HUES6 (cell line): ENCODE measurements at regions not wholly inside any gene's neighbourhood (a gene's known extent, or its start where the extent isn't known, plus 50 kb on each side); places are given as distances from the start of the nearest gene placed in this dataset.
"Not testable (repeated sequence)": the region's sequence is repeated elsewhere in the genome, so short reads cannot be mapped to it uniquely, and the experiment has no call there.

Source experiments
- H3K27ac ChIP-seq: 2 replicates; pipeline ENCODE4 v1.7.0; 2013; ENCODE audit warnings: low read depth, mild to moderate bottlenecking, low read length, inconsistent platforms
- H3K27me3 ChIP-seq: 2 replicates; pipeline ENCODE4 v1.6.1; 2013; ENCODE audit warnings: low read length; ENCODE audit not compliant: control insufficient read depth, insufficient read depth
- H3K36me3 ChIP-seq: 2 replicates; pipeline ENCODE4 v1.6.1; 2013; ENCODE audit warnings: low read length; ENCODE audit not compliant: control insufficient read depth, insufficient read depth
- H3K4me1 ChIP-seq: 2 replicates; pipeline ENCODE4 v1.6.1; 2013; ENCODE audit warnings: low read length; ENCODE audit not compliant: control insufficient read depth, insufficient read depth
- H3K4me3 ChIP-seq: 2 replicates; pipeline ENCODE4 v1.5.1; 2013; ENCODE audit warnings: low read depth, low read length
- H3K9ac ChIP-seq: one replicate; pipeline ENCODE4 v1.6.1; 2013; ENCODE audit warnings: mild to moderate bottlenecking, low read length
- H3K9me3 ChIP-seq: 2 replicates; pipeline ENCODE4 v1.6.1; 2013; ENCODE audit warnings: low read depth, low read length; ENCODE audit not compliant: control insufficient read depth, insufficient read depth

DNA sequence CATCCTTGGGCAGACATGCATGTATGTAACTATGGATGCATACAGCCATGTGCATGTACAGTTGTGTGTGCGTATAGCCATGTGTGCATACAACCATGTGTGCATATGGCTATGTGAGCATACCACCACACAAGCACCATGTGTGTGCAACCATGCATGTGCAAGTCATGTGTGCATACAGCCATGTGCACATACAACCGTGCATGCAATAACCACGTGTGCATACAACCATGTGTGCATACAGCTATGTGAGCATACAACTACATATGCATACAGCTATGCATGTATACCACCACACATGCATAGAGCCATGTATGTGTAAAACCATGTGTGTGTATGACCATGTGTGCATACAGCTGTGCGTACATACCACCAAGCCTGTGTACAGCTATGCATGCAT, 185.7 kb downstream of the BANP start:
- not testable (repeated sequence) for H3K9ac ChIP-seq, H3K27ac ChIP-seq, H3K4me1 ChIP-seq, H3K36me3 ChIP-seq, H3K4me3 ChIP-seq, H3K27me3 ChIP-seq
- peaks cover 25% of the 10 kb centered on the region for H3K9me3 ChIP-seq

DNA sequence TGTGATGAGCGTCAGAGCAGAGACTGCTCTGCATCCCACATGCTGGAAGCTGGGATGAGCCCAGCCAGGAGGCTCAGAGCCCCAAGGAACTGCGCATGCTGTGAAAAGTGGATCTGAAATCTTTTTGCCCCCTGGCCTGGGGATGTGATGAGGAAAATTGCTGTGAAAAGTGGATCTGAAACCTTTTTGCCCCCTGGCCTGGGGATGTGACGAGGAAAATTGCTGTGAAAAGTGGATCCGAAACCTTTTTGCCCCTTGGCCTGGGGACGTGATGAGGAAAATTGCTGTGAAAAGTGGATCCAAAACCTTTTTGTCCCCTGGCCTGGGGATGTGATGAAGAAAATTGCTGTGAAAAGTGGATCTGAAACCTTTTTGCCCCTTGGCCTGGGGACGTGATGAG, 187.9 kb downstream of the BANP start:
- H3K9me3 ChIP-seq = peaks cover 25% of the 10 kb centered on the region
- H3K9ac ChIP-seq, H3K27me3 ChIP-seq, H3K4me1 ChIP-seq, H3K36me3 ChIP-seq, H3K4me3 ChIP-seq, H3K27ac ChIP-seq: not testable (repeated sequence)

DNA sequence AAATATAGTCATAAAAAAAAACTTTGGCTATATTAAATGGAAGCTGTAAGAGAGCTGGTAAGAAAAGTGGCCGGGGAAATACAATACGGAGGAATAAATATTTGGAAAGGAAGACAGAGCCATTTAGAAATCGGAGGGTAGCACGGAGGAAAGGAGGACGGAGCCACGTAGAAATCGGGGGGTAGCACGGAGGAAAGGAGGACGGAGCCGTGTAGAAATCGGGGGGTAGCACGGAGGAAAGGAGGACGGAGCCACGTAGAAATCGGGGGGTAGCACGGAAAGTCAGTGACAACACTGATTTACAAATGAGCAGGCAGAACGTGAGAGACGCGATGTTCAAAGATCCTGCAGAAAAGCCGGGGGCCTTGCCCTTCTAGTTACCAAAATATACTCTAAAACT, 189.0 kb downstream of the BANP start:
- H3K9me3 ChIP-seq = peaks cover 25% of the 10 kb centered on the region
- H3K27me3 ChIP-seq, H3K9ac ChIP-seq: not testable (repeated sequence)

DNA sequence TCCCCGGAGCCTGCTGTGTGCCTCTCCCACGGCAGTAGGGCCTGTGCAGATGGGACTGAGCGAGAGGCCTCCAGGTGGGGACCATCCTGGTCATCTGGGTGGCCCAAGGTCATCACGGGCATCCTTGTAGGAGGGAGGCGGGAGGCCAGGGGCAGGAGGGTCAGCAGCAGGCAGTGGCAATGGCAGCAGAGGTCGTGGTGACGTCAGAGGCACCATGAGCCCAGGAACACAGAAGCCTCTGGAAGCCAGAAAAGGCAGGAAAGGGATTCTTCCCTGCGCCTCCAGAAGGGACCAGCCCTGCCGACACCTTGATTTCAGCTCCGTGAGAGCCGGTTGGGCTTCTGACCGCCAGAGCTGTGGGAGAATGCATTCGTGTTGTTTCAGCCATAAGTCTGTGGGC, 190.3 kb downstream of the BANP start:
- Histone ChIP-seq H3K9me3 (peaks cover 25% of the 10 kb centered on the region), H3K4me1 (no peaks in the 10 kb centered on the region), H3K27me3 (no peaks in the 10 kb centered on the region), H3K27ac (no peak overlapping the region), H3K4me3 (no peak overlapping the region), H3K9ac (no peak overlapping the region), H3K36me3 (no peaks in the 10 kb centered on the region)

More for the DNA sequence above, 189.0 kb downstream of the BANP start:
- H3K36me3 ChIP-seq, H3K27ac ChIP-seq, H3K4me1 ChIP-seq, H3K4me3 ChIP-seq: not testable (repeated sequence)

DNA sequence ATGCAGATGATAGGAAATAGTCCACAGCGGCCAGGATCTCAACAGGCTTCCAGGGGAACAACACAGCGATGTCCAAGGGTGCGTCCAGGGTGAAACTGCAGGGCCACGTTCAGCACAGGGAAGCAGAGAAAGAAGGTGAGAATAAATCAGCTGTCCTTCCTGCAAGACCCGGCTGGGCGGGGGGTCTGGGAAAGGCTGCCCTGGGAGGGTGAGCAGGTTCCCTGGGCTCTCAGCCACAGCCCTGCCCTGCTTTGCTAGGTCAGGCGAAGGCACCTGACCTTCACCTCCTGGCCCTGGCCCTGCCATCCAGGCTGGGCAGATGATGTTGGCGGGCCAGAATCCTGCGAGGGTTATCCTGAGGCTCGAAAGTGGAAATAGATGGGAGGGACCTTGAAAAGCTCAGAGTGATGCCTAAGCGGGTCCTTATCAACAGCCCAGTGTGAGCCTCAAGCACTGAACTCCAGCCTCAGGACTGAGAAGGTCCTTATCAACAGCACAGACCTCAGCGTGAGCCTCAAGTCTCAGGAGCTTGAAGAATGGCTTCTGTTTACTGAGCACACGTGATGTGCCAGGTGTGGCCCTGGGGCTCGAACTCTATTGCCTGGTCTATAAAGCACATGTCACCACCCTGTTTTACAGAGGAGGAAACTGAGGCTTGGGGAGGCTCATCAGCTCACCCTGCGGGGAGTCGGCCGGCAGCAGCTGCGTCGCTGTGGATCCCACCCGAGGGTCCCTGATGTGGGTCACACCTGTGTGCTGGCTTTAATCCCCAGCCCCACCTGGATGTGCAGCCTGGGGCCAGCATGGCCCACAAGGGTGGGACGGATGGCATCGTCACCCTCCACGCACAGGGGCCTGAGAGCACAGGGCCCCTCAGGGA, 191.1 kb downstream of the BANP start:
- H3K27me3 ChIP-seq, H3K4me1 ChIP-seq, H3K36me3 ChIP-seq, H3K4me3 ChIP-seq, H3K27ac ChIP-seq, H3K9ac ChIP-seq: not testable (repeated sequence)
- peaks cover 19% of the 10 kb centered on the region for H3K9me3 ChIP-seq

DNA sequence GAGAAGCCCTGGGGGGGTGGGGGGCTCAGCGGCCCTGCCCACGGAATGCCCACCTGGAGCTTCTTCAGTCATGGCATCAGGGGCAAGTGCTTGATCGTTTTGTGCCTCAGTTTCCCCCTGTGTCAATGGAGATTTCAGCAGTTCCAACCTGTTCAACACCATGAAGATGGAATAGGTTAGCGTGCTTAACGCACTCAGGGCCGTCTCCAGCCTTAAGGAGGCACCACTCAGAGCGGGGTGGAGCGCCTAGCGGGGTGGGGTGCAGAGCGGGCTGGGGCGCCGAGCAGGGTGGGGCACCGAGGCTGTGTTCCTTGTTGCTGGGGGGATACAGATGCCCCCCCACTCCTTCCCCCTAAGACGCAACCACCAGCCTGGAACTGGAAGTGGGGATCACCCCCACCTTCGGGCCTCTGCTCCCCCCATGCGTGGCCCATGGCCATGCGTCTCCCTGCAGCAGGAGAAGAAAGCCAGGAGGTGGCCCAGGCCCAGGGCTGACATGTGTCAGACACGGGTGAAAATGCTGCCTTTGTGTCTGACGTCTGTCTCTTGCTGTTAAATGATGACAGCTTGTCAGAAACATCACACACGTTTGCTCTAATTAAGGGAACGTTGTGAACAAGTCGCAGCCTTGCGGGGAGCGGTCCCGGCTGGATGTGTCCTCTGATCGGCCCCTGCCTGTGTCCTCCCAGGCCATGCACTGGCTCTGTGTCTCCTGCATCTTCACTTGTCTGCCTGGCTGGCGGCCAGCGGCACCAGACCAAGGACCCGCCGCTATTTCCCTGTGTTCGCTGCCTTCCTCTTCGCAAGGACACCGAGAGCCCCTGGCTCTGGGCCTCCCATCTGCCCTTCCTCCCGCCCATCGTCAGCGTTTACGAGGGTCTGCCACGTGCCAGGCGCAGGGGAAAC, 192.1 kb downstream of the BANP start:
- not testable (repeated sequence) for H3K4me3 ChIP-seq, H3K27me3 ChIP-seq, H3K27ac ChIP-seq, H3K9me3 ChIP-seq, H3K36me3 ChIP-seq, H3K4me1 ChIP-seq, H3K9ac ChIP-seq

DNA sequence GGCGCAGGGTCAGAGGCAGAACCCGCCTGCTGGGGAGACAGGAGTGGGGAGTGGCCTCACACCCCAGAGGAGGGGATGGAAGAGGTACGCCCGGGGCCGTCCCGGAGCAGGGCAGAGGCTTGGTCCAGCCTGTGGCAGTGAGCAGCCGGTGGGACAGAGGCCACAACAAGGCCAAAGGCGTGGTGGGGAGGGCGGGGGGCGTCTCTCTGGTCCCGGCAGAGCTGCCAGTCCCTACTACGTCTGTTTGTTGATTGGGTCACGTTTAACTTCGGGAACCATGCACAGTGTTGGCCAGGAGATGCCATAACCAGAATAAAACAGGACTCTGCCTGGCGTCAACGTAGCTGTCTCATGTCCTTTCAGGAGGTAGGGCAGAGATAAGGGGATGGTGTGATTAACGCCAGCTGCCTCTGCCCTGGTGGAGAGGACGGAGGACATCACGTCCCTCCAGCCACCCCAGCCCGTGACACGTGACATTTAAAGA, 192.8 kb downstream of the BANP start:
- H3K27me3 ChIP-seq = no peaks in the 10 kb centered on the region
- no peaks in the 10 kb centered on the region for H3K4me1 ChIP-seq
- peaks cover 2% of the 10 kb centered on the region for H3K9me3 ChIP-seq

DNA sequence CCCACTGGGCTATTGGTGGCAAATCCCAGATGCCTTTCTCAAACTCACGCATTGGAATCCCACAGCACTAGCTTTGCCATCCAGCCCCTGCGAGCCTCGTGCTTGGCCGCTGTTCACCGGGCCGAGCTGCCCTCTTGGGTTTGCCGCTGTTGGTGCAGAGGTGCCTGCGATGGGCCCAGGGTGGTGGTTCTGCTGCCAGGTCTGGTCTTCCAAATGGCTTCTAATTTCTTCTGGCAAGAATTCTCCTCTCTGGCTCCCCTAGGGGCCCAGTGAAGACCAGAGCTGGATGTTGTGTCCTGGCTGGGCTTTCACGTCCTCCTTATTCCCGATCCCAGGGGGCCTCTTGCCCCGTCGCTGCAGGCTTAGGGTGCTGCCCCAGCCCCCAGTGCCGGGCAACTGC, 194.1 kb downstream of the BANP start:
- not testable (repeated sequence) for H3K9ac ChIP-seq, H3K4me1 ChIP-seq, H3K27me3 ChIP-seq, H3K36me3 ChIP-seq, H3K27ac ChIP-seq, H3K4me3 ChIP-seq, H3K9me3 ChIP-seq

More for the DNA sequence above, 192.8 kb downstream of the BANP start:
- H3K27ac ChIP-seq = no peak overlapping the region
- H3K4me3 ChIP-seq = no peak overlapping the region
- H3K9ac ChIP-seq = no peak overlapping the region
- H3K36me3 ChIP-seq = no peaks in the 10 kb centered on the region

DNA sequence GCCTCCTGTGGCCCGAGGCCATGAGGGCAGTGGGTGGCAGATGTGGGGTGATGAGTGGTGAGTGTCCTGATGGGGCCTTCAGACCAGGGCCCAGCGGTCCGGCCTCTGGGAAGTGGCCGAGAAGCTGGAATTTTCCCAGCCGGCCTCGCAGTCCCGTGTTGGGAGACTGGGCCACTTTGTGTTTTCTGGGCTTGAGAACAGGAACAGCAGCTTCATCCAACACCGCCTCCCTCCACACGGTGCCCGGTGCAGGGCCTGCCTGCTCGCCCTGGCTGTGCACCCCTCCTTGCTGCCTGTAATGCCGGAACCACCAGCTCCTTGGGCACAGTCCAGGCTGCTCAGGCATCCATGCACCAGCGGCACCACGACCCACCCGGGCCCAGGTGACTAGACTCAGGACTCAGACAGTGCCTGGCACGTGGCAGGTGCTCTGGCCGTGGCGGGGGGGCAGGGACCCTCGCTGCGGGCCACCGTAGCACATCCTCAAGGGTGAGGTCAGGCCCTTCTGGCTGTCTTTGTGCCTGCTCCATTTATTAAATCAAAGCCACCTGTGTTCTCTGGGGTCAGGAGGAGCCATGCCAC, 194.7 kb downstream of the BANP start:
- not testable (repeated sequence) for H3K27me3 ChIP-seq, H3K27ac ChIP-seq, H3K36me3 ChIP-seq, H3K9me3 ChIP-seq, H3K9ac ChIP-seq, H3K4me3 ChIP-seq, H3K4me1 ChIP-seq

DNA sequence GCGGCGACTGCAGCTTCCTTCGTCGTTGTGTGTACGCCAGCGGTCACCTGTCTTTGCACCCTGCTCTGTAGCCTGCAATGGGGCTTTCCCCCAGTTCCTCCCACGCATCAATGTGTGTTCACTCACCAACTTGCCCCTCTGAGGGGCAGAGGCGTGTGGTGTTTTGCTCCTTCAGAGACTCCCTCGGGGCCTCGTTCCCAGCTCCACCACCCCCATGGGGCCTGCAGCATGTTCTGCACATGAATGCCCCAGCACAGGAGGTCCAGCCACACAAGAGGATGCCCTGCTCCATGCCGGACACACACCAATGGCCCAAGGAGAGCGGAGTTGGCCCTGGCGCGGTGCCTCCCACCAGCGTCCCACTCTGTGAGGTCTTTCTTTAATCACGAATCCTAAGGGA, 196.8 kb downstream of the BANP start:
- not testable (repeated sequence) for H3K4me1 ChIP-seq, H3K36me3 ChIP-seq, H3K9me3 ChIP-seq, H3K9ac ChIP-seq, H3K27me3 ChIP-seq, H3K4me3 ChIP-seq, H3K27ac ChIP-seq

DNA sequence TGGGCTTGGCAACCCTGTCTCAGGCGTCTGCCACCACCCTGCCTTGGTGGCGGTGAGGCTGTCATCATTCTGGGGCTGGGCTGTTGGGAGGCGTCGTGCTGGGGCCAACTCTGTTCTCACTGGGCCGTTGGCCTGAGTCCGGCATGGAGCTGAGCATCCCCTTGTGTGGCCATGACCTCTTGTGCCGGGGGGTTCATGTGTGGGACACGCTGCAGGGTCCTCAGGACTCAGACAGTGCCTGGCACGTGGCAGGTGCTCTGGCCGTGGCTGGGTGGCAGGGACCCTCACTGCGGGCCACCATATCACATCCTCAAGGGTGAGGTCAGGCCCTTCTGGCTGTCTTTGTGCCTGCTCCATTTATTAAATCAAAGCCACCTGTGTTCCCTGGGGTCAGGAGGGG, 197.4 kb downstream of the BANP start:
- H3K4me1 ChIP-seq, H3K36me3 ChIP-seq, H3K27me3 ChIP-seq, H3K9ac ChIP-seq, H3K27ac ChIP-seq, H3K9me3 ChIP-seq, H3K4me3 ChIP-seq: not testable (repeated sequence)
